Medulla oblongata (tissue), 1 donor: ENCODE measurements at regions not wholly inside any gene's neighbourhood (a gene's known extent, or its start where the extent isn't known, plus 50 kb on each side); places are given as distances from the start of the nearest gene placed in this dataset.
A peak's percentile ranks its signal among the peaks of the same experiment; 100 is the strongest.

Source experiments
- DNase-seq: peaks from one replicate; pipeline ENCODE4 v3.0.0-alpha.2; 2015; ENCODE audit errors: extremely low spot score

- no peak for DNase-seq
Measured at GRCh38 chr10:88127766-88128165, 264.3 kb downstream of the PTEN start.

GRCh38 chr10:88129013-88129412 is 265.6 kb downstream of the PTEN start:
- DNase-seq, result no peak

GRCh38 chr10:88130912-88131311 is 267.5 kb downstream of the PTEN start:
- no peak for DNase-seq

GRCh38 chr10:88131511-88132139 is 268.2 kb downstream of the PTEN start:
- DNase-seq, result no peak

GRCh38 chr10:88136712-88137111 is 273.3 kb downstream of the PTEN start:
- DNase-seq, result no peak

GRCh38 chr10:88138319-88138848 is 275.0 kb downstream of the PTEN start:
- DNase-seq, result no peak

GRCh38 chr10:88147000-88147798 is 283.8 kb downstream of the PTEN start:
- no peak for DNase-seq

GRCh38 chr10:88149906-88150305 is 286.5 kb downstream of the PTEN start:
- no peak for DNase-seq

GRCh38 chr10:88150339-88150738 is 286.9 kb downstream of the PTEN start:
- DNase-seq, result no peak

GRCh38 chr10:88152728-88153133 is 289.3 kb downstream of the PTEN start:
- DNase-seq, result no peak

GRCh38 chr10:88154596-88155250 is 291.3 kb downstream of the PTEN start:
- DNase-seq, result no peak

GRCh38 chr10:88156341-88156740 is 292.9 kb downstream of the PTEN start:
- no peak for DNase-seq

GRCh38 chr10:88157981-88158465 is 294.6 kb downstream of the PTEN start:
- no peak for DNase-seq

GRCh38 chr10:88158526-88159122 is 295.2 kb downstream of the PTEN start:
- DNase-seq, result no peak

- DNase-seq, result no peak
Measured at GRCh38 chr10:88159127-88159829, 295.9 kb downstream of the PTEN start.

- no peak for DNase-seq
Measured at GRCh38 chr10:88161070-88161469, 297.6 kb downstream of the PTEN start.

GRCh38 chr10:88161756-88162155 is 298.3 kb downstream of the PTEN start:
- DNase-seq, result no peak

GRCh38 chr10:88162852-88163251 is 299.4 kb downstream of the PTEN start:
- no peak for DNase-seq

GRCh38 chr10:88163572-88163971 is 300.1 kb downstream of the PTEN start:
- DNase-seq, result no peak

GRCh38 chr10:88164471-88164870 is 301.0 kb downstream of the PTEN start:
- no peak for DNase-seq

GRCh38 chr10:88165849-88166271 is 302.4 kb downstream of the PTEN start:
- peak; percentile 42 for DNase-seq
